Activated CD4-positive, CD25-positive, alpha-beta regulatory T cell treated with anti-CD3 and anti-CD28 coated beads, Interleukin-2, amount 50 U/mL, for 16 hours (primary cell): ENCODE measurements at regions not wholly inside any gene's neighbourhood (a gene's known extent, or its start where the extent isn't known, plus 50 kb on each side); places are given as distances from the start of the nearest gene placed in this dataset.
"Not testable (repeated sequence)": the region's sequence is repeated elsewhere in the genome, so short reads cannot be mapped to it uniquely, and the experiment has no call there.

Source experiments
- DNase-seq: peaks from one replicate; pipeline ENCODE4 v3.0.0-alpha.2; 2020; ENCODE audit warnings: low read depth, low spot score

DNA sequence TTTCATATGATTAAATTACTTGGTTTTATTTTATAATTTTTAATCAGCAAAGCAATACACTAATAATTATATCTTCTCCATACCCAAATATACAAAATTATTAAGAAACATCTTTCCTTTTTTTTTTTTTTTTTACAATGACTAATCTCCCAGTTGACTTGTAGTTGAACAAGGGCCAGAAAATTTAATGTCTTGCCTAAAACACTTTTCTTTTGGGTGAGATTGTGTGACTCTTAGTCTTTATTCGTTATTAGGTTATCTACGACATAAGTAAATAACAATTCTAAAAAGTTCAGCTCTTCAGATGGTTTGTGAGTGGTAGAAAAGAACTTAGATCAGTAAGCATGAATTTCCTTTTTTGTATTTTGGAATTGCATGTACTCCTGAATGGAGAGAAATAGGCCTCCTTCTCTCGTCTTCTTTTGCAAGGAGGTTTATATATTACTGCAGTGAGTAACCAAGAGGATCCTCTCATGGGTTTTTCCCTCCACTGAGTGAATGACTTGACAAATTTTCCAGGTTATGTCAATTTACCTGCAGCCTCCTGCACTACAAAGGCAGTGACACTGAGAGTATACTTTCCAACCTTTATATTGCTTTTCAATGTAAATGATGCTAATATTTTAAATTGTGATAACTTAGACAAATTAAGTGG lies 364.5 kb upstream of the CITED2 start:
- DNase-seq: no peak

DNA sequence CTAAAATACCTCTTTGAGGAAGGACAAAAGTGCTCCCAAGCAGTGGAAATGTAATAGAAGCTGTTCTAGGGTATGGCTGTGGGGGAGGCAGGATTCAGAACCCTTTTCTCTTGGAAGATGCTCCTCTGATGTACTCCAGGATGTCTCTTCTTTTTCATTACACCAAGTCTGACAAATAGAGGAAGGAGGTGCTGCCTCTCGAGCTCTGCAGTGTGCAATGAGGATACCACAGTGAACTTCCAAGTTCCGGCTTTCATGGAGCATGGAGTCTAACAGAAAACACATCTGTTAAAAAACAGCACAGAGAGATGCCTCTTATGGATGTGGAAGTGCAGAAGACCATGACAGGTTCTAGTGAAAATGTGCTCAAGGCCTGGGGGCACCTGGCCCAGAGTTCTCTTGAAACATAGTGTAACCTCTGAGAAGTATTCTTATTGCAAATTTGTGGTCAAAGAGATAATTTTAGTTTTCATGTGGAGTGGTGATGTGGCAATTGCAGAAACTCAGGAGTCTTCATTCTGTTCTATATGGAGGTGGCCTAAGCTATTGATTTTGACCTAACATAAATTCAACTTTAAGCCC lies 362.0 kb upstream of the CITED2 start:
- no peak for DNase-seq

DNA sequence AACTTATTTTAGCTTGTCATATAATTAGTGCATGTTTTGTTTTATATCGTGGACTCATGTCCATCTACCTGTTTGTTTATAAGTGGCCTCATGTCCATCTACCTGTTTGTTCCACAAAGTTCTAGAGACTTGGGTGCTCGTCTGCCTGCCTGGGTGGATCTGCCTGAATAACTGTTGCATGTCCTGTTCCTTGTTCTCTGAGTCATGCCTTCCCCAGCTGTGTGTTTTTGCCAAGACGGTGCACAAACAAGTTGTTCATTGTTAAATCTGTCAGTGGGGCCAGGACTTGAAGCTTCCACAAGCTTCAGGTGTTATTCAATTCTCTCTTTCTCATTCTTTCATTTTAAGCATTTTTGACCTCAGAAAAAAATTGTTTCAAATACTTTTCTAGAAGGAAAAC lies 358.0 kb upstream of the CITED2 start:
- DNase-seq: no peak

DNA sequence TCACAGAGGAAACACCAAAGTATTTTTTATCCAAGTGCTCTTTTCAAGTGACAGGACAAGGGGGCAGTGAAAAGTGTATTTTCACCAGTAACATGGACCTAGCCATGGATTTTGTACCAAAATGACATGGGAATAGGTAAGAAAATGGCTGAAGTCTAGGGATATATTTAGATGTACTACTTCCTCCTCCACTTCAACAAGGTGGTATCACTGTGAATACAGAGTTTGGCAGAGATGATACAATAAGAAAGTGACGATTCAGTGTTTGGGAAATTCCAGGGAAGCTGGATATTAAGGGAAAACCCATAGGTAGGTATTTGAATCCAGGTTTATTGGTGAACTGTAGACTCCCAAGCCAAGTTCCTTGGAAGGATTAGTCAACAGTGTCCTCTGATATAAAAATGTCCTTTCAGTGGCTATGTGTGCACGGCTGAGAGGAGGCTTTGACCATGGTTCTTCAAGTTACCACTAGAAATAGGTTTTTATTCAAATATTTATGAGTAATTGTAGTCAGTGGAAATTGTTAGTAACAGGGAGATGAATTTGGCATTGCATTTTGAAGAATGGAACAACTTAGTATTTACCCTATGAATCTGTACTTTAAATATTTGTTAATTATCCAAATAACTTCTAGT lies 356.0 kb upstream of the CITED2 start:
- no peak for DNase-seq

DNA sequence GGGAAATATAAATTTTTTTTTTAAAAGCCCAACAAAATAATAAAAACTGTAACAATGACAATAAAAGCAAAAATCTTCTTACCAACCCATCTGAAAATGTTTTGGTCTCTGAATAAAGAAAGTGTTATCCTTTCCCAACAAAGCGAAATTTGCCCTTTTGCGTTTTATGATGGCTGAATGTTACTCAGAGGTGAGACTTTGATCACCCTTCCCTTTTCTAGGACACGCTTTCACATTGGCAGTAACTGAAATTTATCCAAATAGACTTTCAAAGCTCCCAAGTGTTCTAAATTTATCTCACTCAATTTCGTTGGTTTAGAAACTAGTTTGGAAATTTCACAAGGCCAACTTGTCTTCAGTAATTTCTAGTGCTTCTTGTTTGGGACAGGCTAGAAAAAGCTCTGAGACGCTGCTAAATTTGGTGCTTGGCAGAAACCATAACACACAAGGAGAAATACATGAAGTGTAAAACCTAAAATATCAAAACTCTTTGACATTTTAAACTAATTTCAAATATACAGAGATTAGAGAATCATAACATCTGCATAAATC lies 354.5 kb upstream of the CITED2 start:
- no peak for DNase-seq

DNA sequence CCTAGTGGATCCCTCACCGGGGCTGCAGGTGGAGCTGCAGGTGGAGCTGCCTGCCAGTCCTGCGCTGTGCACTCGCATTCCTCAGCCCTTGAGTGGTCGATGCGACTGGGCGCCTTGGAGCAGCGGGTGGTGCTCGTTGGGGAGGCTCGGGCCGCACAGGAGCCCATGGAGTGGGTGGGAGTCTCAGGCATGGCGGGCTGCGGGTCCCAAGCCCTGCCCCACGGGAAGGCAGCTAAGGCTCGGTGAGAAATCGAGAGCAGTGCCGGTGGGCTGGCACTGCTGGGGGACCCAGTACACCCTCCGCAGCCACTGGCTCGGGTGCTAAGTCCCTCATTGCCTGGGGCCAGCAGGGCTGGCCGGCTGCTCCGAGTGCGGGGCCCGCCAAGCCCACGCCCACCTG lies 351.8 kb upstream of the CITED2 start:
- DNase-seq: not testable (repeated sequence)

DNA sequence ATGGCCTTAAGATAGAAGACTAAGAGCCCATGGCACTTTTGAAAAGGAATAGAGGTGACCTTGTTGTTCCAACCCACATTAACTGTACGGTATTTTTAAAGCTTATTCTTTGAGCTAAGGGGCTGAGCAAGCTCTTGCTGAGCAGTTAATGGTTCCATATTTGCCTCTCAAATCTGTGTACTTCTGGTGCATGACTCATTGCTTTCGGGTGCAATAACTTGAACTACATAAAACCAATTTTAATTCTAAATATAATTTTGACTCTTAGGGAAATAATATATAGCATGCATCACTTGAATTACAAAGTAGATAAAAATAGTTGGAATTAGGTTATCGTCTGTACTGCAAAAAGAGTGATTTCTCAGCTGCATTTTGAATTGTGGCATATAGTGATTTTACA lies 348.1 kb upstream of the CITED2 start:
- DNase-seq: no peak

DNA sequence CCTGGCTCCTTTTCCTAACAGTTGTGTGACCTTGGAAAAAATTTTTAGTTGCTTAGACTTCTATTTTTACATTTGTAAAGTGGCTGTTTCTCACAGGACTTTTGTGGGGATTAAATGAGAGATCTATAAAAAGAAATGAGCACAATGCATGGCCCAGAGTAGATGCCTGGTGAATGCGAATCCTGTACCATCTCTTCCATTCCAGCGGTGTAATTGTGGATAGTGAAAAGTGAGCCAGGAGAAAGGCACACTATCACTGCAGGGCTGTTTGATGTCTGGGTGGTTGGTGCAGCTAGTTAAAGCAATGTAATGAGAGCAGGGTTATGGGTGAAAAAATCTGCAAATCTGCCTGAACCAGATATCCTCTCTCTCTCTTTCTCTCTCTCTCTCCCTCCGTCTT lies 347.5 kb upstream of the CITED2 start:
- no peak for DNase-seq

DNA sequence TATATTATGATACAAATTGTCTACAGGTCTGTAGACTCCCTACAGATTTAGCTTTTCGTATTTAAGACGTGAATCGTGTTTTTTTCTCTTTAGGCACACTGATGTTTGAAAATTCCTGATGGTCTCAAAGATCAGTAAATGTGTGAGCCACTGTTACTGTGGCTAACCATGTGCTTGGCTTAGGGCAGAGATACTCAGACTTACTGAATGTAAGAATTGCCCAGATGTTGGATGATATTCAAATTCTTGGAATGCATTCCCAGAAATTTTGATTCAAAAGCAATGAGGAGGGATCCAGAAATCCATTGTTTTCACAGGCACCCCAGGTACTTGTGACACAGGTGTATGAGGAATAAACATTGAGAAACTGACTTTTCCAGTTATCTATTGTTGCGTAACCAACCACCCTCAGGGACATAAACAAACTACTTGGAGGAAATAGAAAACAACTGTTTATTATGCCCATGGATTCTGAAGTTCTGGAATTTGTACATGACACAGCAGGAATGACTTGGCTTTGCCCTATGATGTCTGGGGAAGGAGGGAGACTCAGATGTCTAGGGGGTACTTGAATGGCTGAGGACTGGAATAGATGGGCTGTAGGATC lies 339.6 kb upstream of the CITED2 start:
- DNase-seq: no peak

DNA sequence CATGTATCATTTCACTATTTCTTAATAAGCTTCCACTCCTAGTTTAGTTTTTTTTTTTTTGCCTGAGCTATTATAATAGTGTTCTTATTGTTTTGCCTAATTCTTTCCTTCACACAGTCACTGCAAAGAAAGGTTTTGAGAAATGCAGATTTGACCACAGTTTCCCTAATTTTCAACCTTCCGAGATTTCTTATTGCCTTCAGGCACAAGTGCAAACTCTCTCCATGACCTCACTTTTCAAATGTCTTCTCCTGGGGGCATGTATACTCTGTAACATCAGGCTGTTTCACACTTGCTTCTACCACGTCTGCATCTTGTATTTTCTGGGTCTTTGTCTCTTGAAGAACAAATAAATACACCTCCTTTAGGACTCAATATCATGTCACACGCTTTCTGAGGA lies 339.0 kb upstream of the CITED2 start:
- no peak for DNase-seq

DNA sequence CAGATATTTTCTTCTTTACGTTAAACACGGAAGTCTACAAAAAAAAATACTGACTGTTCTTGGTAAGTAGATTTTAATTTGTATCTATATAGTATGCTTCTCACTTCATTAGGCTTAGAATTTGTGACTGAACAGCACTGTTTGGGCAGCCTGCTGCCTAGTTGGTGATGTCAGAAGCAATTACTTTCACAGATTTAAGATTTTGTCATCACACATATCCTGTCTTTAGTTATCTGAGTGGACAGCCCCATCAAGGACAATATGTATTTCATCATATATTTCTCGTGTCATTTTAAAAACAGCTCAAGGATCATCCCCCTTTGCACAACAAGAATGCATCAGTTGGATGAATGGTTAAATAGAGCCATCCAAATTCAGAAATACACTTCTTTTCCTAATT lies 338.4 kb upstream of the CITED2 start:
- no peak for DNase-seq

DNA sequence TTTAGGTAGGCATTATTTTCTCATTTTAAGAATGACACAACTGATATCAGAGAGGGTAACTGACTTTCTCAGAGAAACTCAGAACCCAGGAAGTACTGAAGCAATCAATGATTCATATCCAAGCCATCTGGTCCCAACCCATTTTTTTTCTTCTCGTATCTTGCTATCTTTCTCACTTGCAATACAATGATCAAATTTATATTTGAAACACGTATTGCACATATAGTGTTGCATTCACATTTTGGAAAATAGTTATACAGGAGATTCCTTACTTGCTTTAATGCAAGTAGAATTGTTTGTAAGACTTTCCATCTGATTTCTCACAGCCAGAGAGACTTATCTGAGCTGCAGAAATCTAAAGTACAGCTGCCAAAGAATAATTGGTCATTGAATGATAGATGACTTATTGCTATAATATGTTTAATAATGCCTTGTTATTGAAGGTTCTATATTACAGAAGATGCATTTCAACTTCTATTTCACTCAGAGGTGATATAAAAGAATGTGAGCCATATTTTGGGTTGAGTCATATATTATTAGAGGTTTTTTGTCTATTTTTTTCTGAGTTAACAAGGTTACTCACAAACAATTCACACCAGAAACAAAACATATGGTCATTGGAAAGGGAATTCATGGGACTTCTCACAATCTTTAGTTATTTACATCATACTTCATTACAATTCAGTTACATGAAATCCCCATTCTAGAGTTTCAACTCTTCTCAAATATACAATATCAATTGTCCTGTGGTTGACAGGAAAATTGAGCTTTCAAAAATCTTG lies 337.5 kb upstream of the CITED2 start:
- DNase-seq: no peak

DNA sequence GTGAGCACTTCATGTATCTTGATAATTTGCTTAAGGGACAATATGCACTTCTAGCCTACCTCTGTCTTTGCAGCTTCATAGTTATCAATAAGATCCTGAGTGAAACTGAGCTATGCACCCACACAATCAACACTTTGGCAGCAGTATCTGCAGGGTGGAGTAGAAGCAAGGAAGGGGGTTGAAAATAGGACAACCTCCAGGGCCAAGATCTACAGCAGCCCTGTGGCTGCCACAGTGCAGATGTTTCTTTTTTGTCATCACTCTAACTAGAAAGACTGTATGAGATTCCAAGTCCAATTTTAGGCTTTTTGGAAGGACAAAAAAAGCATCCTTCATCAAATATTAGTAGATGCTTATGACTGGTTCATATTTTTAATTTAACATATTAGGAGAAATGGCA lies 336.1 kb upstream of the CITED2 start:
- DNase-seq: no peak

DNA sequence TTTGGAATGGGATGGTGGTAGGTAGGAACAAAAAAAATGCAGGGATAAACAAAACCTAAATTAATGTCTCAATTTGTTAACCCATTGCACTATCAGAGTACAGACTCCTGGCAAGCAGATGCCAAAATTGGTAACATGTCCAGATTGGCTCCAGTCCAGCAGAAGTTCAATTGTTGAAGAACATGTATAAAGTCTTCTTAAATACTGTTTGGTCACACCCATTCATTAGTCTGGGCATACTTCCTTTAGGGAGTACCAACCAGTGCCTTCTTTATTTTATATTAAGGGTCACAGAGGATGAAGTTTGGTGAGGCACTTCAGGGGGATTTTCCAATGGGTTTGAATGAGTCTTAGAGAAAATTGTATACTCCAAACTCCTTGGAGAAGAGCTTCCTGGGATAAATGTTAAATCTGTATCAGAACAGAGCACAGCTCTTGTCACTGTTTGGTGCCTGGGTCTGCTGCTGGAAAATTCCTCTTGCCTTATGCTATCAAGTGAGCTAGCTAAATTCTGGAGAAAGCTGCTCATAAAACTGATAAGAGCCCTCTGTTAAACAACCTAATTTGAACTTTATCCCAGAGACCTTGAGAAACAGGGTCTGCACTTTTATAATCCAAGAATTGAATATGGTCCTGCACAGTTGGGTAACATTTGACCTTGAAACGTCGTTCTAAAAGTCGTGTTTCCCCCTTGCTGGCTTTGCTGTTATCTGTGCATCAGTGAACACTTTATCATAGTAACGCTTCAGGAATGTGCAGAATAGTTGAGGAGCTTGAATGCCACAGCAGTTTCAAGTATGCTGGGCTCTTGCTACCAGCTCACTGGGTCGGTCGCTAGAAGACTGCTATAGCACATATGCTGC lies 334.1 kb upstream of the CITED2 start:
- no peak for DNase-seq

DNA sequence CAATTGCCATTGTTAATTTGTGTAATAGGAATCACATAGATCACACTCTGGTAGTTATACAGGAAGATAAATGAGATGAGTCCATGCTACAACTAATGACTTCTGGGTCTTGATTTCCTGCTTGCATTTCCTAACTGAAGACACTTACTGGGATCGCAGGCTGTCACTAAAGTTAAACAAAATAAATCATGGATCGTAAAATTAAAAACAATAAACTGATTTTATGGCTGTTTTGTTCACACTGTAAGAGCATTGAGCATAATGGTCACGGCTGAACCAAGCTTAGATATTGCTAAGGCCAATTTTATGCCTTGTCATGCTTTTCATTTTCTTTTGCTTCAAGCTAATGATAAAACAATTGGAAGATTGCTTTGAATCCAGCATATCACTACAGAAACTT lies 332.5 kb upstream of the CITED2 start:
- DNase-seq: no peak

DNA sequence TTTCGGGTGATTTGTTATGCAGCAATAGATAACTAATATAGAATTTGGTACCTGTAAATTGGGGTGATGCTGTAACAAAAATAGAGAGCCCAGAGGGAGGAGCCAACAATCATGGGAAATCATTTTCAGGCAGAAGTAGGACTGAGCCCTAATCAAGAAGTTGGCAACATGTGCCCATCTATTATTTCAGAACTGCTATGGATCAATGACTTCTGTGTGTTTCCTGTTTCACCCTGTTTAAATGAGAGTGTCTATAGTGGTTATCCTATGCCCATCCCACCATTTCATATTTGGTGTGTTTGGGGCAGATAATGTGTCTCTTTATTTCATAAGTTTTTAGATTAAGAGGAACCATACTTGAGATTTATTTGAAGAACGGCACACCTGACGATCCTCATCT lies 330.8 kb upstream of the CITED2 start:
- DNase-seq: no peak

DNA sequence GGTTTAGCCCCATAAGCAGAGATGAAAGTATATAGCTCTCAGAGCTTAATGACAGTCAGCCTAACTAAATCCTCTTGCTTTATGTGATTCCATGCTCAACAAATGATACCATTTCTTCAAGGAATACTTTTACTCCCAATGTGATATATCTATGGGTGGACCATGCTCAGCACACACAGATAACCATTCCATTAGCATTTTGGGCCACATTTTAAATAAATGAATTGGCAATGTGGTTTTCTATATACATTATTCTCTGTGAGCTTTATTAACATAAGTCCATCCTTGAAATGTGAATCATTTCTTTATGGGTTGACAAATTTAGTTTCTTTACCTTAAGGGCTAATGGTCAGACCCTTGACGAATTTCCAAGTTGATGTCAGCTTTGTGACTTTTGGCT lies 329.3 kb upstream of the CITED2 start:
- no peak for DNase-seq

DNA sequence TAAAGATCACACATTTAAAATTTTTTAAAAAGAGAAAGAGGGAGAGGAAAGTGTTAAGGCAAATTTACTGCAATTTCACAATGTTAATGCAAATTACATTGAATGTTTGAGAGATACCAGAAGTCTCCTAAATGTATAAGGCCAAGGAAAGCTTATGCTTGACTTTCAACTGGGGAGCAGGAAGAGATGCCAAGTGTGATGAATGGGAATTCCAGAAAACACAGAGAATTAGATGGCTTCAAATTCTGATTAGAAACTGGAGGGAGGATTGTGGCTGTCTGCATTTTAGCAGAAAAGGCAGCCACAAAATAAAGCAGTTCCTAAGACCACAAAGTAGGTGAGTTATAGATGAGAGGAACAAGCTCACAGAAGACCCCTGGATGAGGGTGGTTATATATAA lies 328.3 kb upstream of the CITED2 start:
- no peak for DNase-seq

DNA sequence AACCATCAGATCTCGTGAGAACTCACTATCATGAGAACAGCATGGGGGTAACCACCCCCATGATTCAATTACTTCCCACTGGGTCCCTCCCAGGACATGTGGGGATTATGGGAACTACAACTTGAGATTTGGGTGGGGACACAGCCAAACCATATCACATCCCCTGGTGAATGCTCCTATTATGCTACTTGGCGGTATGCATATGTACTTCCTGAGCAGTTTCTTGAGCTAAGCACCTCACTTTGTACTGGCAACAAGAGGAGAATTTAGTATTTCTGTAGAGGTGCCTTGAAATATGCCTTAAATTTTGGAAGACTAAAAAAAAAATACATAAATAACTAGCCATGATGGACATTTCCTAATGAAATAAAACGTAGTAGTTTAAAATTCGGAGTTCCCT lies 327.2 kb upstream of the CITED2 start:
- DNase-seq: no peak

DNA sequence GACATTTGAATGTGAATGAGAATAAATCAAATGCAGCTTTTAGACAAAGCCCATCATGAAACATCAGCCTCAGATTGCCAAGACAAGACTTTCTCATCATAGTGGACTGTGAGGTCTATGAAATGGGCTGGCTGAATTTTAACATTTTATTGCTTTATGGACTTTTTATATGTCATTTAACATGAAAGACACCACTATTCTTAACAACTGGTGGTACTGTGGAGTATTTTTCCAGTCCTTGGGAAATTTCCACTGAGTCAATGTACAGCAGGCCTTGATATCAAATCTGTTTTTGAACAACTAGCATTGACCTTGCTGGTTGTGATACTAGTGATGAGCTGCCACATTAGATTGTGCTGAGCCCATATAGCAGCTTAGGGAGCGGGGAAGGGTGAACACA lies 326.6 kb upstream of the CITED2 start:
- DNase-seq: no peak

DNA sequence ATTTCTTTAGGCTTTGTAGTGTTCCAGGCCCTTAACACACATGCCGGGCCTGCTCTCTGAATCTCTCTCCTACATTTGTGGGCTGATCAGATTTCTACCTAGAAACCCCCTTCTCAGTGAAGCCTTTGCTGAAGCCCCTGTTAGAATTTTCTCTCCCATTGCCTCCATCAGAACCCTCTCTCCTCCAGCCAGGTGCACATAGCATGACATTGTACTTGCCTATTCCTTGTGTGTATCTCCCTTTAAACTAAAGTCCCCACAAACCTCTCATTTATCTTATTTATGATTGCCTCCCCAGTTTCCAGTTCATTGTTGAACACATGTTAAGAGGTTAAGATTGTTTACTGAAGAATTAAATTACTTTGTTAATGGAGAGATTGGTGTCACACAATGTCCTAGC lies 325.5 kb upstream of the CITED2 start:
- no peak for DNase-seq
